Kidney epithelial cell (primary cell): ENCODE measurements at regions not wholly inside any gene's neighbourhood (a gene's known extent, or its start where the extent isn't known, plus 50 kb on each side); places are given as distances from the start of the nearest gene placed in this dataset.
A peak's percentile ranks its signal among the peaks of the same experiment; 100 is the strongest.

ENCODE experiments used
- DNase-seq: peaks from one replicate; pipeline ENCODE4 v3.0.0-alpha.2; 2010; ENCODE audit warnings: low read depth
- H3K27me3 ChIP-seq: 2 replicates; pipeline ENCODE4 v1.6.0; 2011; ENCODE audit warnings: low read length; ENCODE audit not compliant: control insufficient read depth, insufficient read depth
- H3K36me3 ChIP-seq: 2 replicates; pipeline ENCODE4 v1.5.1; 2011; ENCODE audit warnings: low read length; ENCODE audit not compliant: control insufficient read depth, insufficient read depth
- H3K4me3 ChIP-seq: 2 replicates; pipeline ENCODE4 v1.5.1; 2011; ENCODE audit warnings: low read depth, mild to moderate bottlenecking, control low read depth, low read length
- TF ChIP-seq, protein P1 (sequence below): IDR thresholded peaks from 2 replicates; pipeline ENCODE4 v1.5.1; 2011; ENCODE audit warnings: mild to moderate bottlenecking, moderate library complexity, low read length, control low read depth, inconsistent platforms; ENCODE audit not compliant: insufficient read depth, poor library complexity, severe bottlenecking

DNA sequence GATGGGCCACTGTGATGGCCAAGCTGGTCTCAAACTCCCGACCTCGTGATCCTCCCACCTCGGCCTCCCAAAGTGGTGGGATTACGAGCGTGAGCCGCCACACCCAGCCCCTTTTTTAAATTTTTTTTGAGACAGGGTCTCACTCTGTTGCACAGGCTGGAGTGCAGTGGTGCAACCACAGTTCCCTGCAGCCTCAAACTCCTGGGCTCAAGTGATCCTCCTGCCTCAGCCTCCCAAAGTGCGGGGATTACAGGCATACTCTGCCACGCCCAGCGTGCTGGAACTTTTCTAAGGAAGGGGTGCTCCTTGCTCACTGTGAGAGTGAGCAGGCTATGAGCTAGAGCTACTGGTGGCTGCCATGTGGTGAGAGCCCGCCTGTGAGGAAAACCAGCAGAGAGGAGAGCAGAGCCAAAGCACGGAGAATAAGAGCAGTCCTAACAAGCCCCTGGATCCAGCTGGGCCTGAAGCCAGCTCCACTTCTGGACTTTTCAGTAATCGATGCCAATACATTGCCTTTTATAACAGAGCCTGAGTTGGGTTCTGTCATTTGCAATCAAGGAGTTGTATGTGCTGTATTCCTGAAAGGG, 75.5 kb upstream of the UNC5A start:
- H3K27me3 ChIP-seq, result peaks cover 27% of the 10 kb centered on the region
- H3K4me3 ChIP-seq, result no peak overlapping the region
- no peaks in the 10 kb centered on the region for H3K36me3 ChIP-seq
- TF ChIP-seq, protein P1, sequence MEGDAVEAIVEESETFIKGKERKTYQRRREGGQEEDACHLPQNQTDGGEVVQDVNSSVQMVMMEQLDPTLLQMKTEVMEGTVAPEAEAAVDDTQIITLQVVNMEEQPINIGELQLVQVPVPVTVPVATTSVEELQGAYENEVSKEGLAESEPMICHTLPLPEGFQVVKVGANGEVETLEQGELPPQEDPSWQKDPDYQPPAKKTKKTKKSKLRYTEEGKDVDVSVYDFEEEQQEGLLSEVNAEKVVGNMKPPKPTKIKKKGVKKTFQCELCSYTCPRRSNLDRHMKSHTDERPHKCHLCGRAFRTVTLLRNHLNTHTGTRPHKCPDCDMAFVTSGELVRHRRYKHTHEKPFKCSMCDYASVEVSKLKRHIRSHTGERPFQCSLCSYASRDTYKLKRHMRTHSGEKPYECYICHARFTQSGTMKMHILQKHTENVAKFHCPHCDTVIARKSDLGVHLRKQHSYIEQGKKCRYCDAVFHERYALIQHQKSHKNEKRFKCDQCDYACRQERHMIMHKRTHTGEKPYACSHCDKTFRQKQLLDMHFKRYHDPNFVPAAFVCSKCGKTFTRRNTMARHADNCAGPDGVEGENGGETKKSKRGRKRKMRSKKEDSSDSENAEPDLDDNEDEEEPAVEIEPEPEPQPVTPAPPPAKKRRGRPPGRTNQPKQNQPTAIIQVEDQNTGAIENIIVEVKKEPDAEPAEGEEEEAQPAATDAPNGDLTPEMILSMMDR, result no peak
- DNase-seq, result no peak

DNA sequence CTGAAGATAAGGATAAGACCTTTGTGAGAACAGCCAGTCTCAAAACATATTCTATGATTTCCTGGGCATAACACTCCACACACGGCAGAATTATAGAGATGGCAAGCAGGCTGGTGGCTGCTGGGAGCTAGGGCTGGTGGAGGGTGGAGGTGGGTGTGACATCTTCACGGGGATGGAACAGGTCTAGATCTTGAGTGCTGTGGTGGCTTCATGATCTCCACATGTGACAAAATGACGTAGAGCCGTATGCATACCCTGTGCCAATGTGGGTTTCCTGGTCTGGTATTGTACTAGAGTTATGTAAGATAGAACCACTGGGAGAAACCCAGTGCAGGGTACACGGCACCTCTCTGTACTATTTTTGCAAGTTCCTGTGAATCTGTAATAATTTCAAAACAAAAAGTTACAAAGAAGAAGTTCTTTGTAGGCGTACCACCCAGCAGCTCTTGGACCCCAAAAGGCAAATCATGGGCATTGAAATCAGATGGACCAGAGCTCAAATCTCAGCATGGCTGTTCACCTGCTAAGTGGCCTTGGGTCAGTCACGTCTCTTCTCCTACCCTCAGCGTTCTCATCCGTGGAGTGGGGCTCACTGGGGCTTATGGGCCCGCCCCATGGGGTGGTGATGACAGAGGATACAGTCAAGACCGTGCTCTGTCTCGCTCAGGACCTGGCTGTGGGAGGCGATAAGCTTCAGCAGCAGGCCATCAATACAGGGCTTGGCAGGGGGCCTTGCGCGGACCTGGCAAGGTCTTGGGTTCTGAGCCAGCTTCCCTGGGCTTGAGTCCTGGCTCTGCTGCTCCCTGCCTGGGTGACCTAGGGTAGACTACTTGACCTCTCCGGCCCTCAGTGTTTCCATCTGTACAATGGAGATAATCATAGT, 74.7 kb upstream of the UNC5A start:
- Histone ChIP-seq H3K36me3 (no peaks in the 10 kb centered on the region), H3K27me3 (peaks cover 30% of the 10 kb centered on the region)
- TF ChIP-seq, protein P1, result no peak

DNA sequence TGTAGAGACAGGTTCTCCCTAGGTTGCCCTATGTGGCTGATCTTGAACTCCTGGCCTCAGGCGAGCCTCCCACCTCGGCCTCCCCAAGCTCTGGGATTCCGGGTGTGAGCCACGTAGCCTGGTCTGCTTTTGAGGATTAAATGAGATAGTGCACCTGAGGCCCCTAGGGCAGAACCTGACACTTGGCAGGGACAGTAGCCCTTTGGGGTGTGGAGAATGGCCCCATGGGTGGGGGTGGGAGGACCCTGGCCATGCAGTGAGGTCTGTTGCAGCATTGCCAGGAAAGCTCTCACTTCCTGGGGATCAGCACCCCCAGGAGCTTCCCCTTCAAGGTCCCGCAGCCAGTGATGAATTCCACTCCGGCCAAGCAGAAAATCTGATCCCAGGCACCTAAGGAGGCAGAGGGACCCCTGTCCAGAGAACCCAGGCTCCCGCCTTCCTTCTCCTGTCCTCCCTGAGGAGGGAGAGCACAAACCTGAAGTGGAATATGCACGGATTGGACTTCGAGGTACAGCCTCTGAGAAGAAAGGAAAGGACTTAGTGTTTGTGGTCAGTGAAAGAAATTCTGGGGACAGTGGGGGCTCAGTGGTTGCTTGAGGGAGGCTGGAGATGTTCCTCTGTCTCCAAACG, 73.9 kb upstream of the UNC5A start:
- H3K4me3 ChIP-seq, result no peak overlapping the region
- no peaks in the 10 kb centered on the region for H3K36me3 ChIP-seq
- H3K27me3 ChIP-seq, result peaks cover 31% of the 10 kb centered on the region
- TF ChIP-seq, protein P1, result no peak
- DNase-seq, result no peak

More for the DNA sequence above, 74.7 kb upstream of the UNC5A start:
- DNase-seq, result no peak
- H3K4me3 ChIP-seq, result no peak overlapping the region

DNA sequence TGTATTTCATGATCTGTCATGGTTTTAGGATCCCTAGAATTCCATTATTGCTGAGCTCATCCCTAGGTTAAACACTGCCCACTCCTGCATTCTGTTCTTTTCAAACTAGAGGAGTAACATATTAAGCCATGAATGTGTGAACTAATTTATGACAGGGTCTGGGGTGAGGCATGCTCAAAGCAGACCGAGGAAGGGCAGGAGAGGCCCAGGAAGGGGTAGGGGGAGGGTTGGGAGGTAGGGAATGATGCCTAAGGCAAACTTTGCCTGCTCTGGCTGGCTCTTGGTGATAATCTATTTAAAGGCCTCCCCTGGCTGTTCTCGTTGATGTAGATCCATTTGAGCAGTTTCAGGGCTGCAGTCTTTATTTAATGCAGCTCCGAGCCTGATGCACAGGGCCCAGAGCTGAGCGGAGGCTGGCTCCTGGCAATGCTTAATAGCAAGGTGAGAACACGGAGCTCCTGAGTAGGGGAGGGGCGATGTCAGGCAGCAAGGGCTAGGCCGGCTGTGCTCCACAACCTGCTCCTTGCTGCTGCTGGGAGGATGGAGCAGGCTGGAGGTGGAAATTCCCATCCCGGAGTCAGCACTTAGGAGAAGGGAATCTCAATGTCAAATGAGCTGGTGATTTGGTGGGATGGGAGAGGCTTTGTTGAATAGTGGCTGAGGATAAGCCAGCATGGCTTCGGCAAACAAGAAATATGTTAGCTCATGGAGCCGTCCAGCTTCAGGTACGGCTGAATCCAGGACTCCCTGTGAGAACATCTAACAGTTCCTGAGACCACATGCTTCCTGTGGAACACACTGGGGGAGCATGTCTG, 73.2 kb upstream of the UNC5A start:
- Histone ChIP-seq H3K4me3 (no peak overlapping the region), H3K36me3 (no peaks in the 10 kb centered on the region), H3K27me3 (peaks cover 33% of the 10 kb centered on the region)
- peak; percentile 34 for DNase-seq
- TF ChIP-seq, protein P1, result no peak

DNA sequence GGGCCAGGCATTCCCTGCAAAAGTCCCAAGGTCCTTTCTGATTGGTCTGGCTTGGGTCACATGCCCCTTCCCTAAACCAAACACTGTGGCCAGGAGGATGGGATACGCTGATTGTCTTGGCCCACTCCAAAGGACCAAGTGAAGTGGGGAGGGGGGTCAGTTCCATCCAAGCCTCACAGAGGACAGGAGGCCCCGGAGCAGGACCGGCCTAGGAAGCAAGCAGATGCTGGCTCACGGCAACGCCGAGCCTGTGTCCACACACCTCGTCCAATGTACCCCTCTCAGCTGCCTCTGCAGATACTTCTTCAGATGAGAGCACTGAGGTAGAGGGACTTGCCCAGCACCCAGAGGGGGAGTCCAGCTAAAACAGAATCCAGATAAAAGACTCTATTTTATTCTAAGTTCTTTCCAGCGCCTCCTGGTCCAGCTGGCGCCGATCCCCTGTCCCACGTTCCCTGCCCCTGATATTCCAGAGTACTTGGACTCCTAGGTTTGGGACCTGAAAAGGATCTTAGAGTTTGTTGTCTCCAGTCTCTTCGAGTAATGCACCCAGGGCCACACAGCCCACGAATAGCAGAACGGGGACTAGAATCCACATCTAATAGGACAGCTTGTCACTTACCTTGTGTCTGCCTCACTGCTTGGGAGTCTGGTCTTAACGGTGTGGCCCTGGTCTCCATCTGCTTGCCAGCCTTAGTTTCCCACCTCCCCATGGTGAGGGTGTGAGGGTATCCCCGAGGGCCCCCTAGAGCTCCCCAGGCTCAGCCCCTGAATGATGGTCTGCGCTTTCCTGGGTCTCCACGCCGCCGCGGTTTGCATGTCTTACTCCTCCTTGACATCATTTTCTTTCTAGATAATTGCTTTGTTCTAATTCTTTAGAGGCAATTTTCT, 72.4 kb upstream of the UNC5A start:
- no peak for DNase-seq
- TF ChIP-seq, protein P1, result no peak
- Histone ChIP-seq H3K36me3 (no peaks in the 10 kb centered on the region), H3K4me3 (no peak overlapping the region), H3K27me3 (peaks cover 33% of the 10 kb centered on the region)
